ENCODE measurements at regions not wholly inside any gene's neighbourhood (a gene's known extent, or its start where the extent isn't known, plus 50 kb on each side); places are given as distances from the start of the nearest gene placed in this dataset.

DNA sequence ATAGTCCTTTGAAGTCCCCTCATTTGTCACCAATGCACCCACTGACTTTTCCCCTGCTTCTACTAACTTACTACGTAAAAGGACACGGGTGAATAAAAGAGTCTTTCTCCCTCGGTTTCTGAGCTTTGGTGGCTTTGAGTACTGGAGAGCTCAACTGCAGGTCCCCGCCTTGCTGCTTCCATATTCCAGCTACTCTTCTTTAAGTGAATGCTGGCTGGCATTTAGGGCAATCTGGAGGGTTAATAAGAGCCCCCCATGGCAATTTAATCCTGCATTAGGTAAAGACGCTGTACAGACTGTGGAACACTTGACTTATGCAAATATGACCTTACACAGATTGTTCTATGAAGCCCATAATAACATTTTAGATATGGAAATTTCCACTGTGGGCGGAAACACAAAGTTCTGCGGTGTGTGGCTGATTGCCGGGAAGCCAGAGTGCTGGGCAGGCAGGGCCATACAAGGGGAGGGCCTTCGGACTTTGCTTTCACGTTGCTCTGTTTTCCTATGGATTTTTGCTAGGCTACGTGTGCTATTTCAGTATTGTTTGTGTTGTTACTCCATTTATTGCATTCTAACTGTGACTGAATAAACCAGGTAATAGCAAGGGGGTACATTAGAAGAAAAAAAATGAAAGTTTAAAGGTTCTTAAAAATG, 97.5 kb downstream of the SLC10A2 start:
- Histone ChIP-seq H2BK15ac (ENCODE audit: low read length) (no peak overlapping the region), H3K36me3 (ENCODE audit: control insufficient read depth in 2 of 4, insufficient read depth in 4 of 4, low read length in 3 of 4) (no peaks in the 10 kb centered on the region), H2AK5ac (ENCODE audit: low read depth, low read length) (no peak overlapping the region), H2BK12ac (ENCODE audit: low read depth, low read length) (no peak overlapping the region), H3K9ac (replicated peaks in 1 of 4; ENCODE audit: extremely low read depth in 1 of 4, low read depth in 3 of 4, low read length in 3 of 4) (no peak overlapping the region), H3K23me2 (ENCODE audit: low read depth, low read length) (no peaks in the 10 kb centered on the region), H3K14ac (ENCODE audit: insufficient read length) (no peak overlapping the region), H3K79me1 (ENCODE audit: low read depth, low read length) (no peaks in the 10 kb centered on the region), H3K18ac (ENCODE audit: extremely low read depth, low read length) (no peak overlapping the region), H4K8ac (ENCODE audit: extremely low read depth, insufficient read depth, low read length) (no peak overlapping the region), H2AFZ (ENCODE audit: low read length) (no peak overlapping the region), H3K23ac (ENCODE audit: insufficient read length) (no peak overlapping the region), H3K4ac (replicated peaks; ENCODE audit: insufficient read length, low read depth, low read length) (no peak overlapping the region), H4K20me1 (replicated peaks in 1 of 2; ENCODE audit: control insufficient read depth in 1 of 2, insufficient read depth in 2 of 2, low read length in 2 of 2) (no peaks in the 10 kb centered on the region), H2BK120ac (replicated peaks; ENCODE audit: low read depth, low read length) (no peak overlapping the region), H4K91ac (replicated peaks; ENCODE audit: insufficient read length, low read length) (no peak overlapping the region), H3K9me3 (ENCODE audit: insufficient read depth in 2 of 2, low read depth in 1 of 2, low read length in 1 of 2) (no peaks in the 10 kb centered on the region), H3K4me1 (replicated peaks in 1 of 4; ENCODE audit: control insufficient read depth in 3 of 4, insufficient read depth in 4 of 4, low read length in 3 of 4) (no peaks in the 10 kb centered on the region), H3K4me3 (ENCODE audit: extremely low read depth in 1 of 4, insufficient read depth in 2 of 4, low read depth in 3 of 4, low read length in 4 of 4) (no peak overlapping the region; a peak in 1 of 8 replicates), H2BK20ac (ENCODE audit: low read length) (no peak overlapping the region), H4K5ac (ENCODE audit: insufficient read length, low read depth, low read length) (no peak overlapping the region), H3K4me2 (ENCODE audit: insufficient read depth in 1 of 2, low read depth in 2 of 2, low read length in 2 of 2) (no peak overlapping the region), H3K27ac (ENCODE audit: low read depth, low read length) (no peak overlapping the region), H3K56ac (replicated peaks; ENCODE audit: insufficient read length, low read depth, low read length) (no peak overlapping the region), H3K79me2 (ENCODE audit: control insufficient read depth in 1 of 2, insufficient read depth in 2 of 2, low read length in 2 of 2) (no peaks in the 10 kb centered on the region), H2BK5ac (ENCODE audit: low read depth, low read length) (no peak overlapping the region), H3K27me3 (replicated peaks in 1 of 4; ENCODE audit: control insufficient read depth in 3 of 4, extremely low read depth in 1 of 4, insufficient read depth in 3 of 4, low read length in 3 of 4) (no peaks in the 10 kb centered on the region)
- DNase-seq (ENCODE audit: low read depth in 1 of 2, low spot score in 2 of 2) (no peak), FAIRE-seq (no peak)
- ChIA-PET CTCF (ENCODE audit: partially characterized antibody) (no interaction called here), POLR2A (ENCODE audit: partially characterized antibody) (no interaction called here)
- WGBS, 2 experiments (ENCODE audit: extremely low coverage in 1 of 2, insufficient coverage in 1 of 2, insufficient read length in 1 of 2, insufficient replicate concordance in 2 of 2, low coverage in 1 of 2, low lambda C conversion rate in 2 of 2, missing lambda C conversion rate in 1 of 2): 91% methylated on average over 11 of the region's 11 CpGs; no CpG with 5 or more reads in 1 of the 2 experiments
- TF ChIP-seq, protein P1, sequence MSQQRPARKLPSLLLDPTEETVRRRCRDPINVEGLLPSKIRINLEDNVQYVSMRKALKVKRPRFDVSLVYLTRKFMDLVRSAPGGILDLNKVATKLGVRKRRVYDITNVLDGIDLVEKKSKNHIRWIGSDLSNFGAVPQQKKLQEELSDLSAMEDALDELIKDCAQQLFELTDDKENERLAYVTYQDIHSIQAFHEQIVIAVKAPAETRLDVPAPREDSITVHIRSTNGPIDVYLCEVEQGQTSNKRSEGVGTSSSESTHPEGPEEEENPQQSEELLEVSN (IDR thresholded peaks at IDR 0.05): no peak
- TF ChIP-seq CHD1 (IDR thresholded peaks at IDR 0.05; ENCODE audit: low read depth, low read length): no peak
- TF ChIP-seq, protein P2, sequence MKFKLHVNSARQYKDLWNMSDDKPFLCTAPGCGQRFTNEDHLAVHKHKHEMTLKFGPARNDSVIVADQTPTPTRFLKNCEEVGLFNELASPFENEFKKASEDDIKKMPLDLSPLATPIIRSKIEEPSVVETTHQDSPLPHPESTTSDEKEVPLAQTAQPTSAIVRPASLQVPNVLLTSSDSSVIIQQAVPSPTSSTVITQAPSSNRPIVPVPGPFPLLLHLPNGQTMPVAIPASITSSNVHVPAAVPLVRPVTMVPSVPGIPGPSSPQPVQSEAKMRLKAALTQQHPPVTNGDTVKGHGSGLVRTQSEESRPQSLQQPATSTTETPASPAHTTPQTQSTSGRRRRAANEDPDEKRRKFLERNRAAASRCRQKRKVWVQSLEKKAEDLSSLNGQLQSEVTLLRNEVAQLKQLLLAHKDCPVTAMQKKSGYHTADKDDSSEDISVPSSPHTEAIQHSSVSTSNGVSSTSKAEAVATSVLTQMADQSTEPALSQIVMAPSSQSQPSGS (IDR thresholded peaks at IDR 0.05; ENCODE audit: low read length): no peak
- TF ChIP-seq HDAC2 (IDR thresholded peaks at IDR 0.05; ENCODE audit: borderline replicate concordance in 1 of 2, low read depth in 2 of 2, low read length in 2 of 2): no peak
- no peak for TF ChIP-seq KDM1A (IDR thresholded peaks at IDR 0.05; ENCODE audit: borderline replicate concordance, low read length)
- no peak for TF ChIP-seq SIX5 (IDR thresholded peaks at IDR 0.05; ENCODE audit: low read depth, low read length)
- TF ChIP-seq TBP (IDR thresholded peaks at IDR 0.05; ENCODE audit: low read depth, low read length): no peak

All from H1 (cell line).